ENCODE measurements at regions not wholly inside any gene's neighbourhood (a gene's known extent, or its start where the extent isn't known, plus 50 kb on each side); places are given as distances from the start of the nearest gene placed in this dataset.

DNA sequence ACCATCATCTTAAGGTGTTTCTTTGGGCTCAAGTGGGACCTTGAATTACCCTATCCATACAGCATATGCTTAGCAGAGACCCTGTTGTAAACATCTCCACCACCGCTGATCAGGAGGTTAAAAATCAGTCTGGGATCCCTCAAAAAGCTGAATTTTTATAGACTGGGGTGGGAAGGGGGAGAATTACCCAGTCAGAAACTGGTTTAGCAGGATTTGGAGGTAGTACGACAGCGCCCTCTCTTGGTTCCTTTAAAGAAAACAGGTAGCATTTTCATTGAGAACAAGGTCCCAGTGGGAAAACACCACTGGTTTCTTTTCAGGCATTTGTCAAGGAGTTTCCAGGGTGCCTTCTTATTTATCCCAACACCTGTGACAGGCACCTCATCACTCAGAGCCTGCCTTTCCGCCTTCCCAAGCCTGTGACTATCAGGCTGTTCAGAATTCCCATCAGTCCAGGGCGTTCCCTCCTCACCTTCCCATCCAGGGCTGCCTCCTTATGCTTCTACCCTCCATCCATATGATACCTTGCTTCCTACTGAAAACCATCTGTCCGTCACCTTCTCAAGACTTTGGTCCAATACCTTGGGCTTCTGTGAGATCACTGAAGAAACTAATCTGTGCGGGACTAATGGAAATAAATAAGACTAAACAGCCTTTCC lies 203.8 kb upstream of the RAI14 start:
- no peak for TF ChIP-seq GATA2 (IDR thresholded peaks at IDR 0.05; ENCODE audit: low read depth, low read length)
- no peak for TF ChIP-seq GATA3 (IDR thresholded peaks at IDR 0.05; ENCODE audit: low read depth, low read length)

DNA sequence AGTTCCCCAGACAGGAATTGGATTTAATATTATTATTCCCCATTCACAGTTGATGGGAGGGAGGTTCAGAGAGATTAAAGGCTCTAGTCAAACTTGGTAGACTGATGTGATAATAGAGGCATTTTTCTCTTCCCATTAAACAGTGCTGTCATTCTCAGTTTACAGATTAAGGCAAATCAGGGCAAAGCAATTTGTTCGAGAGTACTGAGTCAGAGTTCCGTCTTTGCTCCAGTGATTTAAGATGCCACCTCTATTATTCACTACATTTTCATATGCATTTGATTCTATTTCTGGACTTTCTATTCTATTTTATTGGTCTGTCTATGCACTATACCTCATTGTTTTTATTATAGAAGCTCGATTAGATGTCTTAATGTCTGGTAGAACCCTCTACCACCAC lies 201.0 kb upstream of the RAI14 start:
- no peak for TF ChIP-seq GATA2 (IDR thresholded peaks at IDR 0.05; ENCODE audit: low read depth, low read length)
- TF ChIP-seq GATA3 (IDR thresholded peaks at IDR 0.05; ENCODE audit: low read depth, low read length): no peak

DNA sequence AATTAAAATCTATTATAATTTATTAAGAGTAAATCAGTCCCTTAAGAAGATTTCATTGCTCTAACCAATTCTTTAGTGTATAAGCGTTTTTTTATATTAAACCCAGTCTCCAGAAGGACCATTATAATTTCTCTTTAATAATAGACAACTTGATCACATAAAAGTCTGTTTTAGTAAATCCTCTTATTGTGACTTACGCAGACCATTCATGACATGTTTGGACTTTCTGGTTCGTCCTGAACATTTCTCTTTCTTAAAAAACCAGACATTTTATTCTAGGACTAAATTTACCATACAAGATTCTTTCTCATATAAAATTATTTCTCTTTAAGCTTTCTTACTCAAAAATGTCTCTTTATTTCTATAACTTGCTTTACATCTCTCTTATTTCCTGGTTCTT lies 196.2 kb upstream of the RAI14 start:
- no peak for TF ChIP-seq GATA2 (IDR thresholded peaks at IDR 0.05; ENCODE audit: low read depth, low read length)
- no peak for TF ChIP-seq GATA3 (IDR thresholded peaks at IDR 0.05; ENCODE audit: low read depth, low read length)

DNA sequence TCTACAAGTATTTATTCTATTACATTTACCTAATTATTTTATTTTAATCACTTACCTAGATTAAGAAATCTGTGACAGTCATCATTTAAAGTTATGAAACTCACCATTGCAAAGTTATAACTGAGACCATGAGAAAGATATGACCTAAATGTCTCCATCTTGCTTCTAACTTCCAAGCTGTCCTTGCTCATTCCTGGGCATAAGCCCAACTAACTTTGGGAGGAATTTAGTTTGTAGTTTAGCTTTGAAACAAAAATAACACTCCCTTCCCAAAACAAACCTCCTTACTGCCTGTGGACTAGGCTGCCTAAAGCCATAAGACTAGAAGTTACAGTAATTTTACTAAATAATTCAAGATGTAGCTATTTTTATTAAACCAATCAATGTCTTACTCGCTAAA lies 195.6 kb upstream of the RAI14 start:
- TF ChIP-seq GATA3 (IDR thresholded peaks at IDR 0.05; ENCODE audit: low read depth, low read length) (no peak), GATA2 (IDR thresholded peaks at IDR 0.05; ENCODE audit: low read depth, low read length) (no peak)

DNA sequence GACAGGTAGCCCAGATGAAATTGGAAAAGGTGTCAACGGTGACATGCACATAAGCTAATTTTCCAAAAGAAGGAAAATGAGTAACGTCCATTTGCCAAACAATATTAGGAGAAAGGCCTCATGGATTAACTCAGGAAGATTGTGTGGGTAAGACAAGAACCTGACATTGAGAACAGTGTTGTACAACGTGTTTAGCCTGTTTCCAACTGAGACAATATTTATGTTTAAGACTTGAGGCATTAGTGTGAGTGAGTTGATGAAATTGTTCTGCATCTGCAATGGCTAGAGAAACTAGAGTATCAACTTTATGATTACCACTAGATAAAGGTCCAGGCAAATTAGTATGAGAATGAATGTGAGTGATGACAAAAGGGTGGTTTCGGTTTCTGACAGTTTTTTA lies 191.3 kb upstream of the RAI14 start:
- TF ChIP-seq GATA2 (IDR thresholded peaks at IDR 0.05; ENCODE audit: low read depth, low read length) (no peak), GATA3 (IDR thresholded peaks at IDR 0.05; ENCODE audit: low read depth, low read length) (no peak)

DNA sequence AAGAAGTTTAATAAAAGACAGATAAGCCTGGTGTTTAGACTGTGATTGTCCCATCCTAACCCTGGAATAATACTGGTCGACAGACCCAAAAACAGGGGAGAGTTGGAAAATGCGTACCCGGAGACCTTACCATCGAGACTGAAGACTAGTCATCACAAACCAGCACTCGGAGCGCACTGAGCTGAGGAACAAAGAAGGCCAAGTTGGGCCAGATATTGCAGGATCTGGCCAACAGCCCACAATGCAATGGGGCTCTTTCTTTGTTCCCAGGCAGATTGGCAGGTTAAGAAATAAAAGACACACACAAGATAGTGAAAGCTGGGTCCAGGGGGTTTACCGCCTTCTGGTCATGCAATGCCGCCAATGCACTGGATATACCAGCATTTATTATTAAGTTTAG lies 188.7 kb upstream of the RAI14 start:
- TF ChIP-seq GATA3 (IDR thresholded peaks at IDR 0.05; ENCODE audit: low read depth, low read length) (no peak), GATA2 (IDR thresholded peaks at IDR 0.05; ENCODE audit: low read depth, low read length) (no peak)

DNA sequence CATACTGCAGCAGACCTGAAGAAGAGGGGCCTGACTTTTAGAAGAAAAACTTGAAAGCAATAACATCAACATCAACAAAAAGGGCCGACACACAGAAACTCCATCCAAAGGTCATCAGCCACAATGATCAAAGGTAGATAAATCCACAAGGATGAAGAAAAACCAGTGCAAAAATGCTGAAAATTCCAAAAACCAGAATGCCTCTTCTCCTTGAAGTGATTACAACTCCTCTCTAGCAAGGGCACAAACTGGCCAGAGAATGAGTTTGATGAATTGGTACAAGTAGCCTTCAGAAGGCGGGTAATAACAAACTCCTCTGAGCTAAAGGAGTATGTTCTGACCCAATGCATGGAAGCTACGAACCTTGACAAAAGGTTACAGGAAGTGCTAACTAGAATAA lies 186.2 kb upstream of the RAI14 start:
- no peak for TF ChIP-seq GATA2 (IDR thresholded peaks at IDR 0.05; ENCODE audit: low read depth, low read length)

DNA sequence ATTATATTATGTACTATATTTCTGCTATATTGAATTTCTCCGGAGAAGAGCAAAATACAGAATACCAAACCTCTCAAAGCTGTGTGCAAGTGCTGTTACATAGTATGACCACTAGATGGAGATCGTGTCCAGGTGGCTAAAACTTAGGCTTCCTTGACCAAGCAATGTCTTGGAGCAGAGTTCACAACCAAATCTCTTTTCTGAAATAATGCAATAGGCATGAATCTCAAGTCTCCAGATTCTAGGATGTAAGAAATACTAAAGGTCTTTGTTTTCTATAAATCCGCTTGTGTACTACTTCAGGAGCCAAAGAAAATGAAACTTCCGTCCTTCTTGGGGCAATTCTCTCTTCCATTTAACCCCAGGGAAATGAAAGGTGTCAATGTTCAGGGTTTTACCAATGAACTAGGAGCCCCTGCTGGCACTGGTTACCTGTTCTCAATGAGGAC lies 181.5 kb upstream of the RAI14 start:
- TF ChIP-seq GATA2 (IDR thresholded peaks at IDR 0.05; ENCODE audit: low read depth, low read length): no peak
- TF ChIP-seq GATA3 (IDR thresholded peaks at IDR 0.05; ENCODE audit: low read depth, low read length): no peak

DNA sequence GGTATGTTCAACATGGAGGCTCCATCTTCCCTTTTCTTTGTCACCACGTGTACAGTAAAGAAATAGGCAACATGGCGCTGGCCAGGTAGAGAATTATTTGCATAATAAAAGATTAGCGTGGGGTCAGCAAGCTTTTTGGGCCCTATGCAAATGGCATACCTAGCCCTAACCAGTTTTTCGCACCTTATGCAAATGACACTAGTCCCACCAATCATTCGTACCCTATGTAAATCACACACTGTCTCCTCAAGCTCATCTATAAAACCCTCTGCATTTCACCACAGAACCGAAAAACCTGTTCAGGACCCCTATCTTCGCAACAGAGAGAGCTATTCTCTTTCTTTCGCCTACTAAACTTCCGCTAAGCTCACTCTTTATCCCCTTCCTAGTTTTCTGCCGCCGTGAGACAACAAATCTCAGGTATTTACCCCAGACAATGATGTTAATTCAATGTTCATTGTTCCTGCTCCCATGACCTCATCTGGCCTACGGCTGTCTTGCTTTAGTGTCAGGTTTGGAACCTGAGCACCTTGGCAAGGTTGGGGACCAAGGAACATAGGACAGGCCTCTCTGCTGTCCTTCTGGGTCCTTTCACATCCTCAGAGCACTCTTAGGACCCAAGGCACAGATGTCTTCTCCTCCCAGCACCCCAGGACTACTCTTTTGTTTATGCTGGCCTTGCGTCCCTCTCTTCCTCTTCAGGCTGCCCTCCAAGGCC lies 180.7 kb upstream of the RAI14 start:
- TF ChIP-seq GATA2 (IDR thresholded peaks at IDR 0.05; ENCODE audit: low read depth, low read length) (no peak), GATA3 (IDR thresholded peaks at IDR 0.05; ENCODE audit: low read depth, low read length) (no peak)

DNA sequence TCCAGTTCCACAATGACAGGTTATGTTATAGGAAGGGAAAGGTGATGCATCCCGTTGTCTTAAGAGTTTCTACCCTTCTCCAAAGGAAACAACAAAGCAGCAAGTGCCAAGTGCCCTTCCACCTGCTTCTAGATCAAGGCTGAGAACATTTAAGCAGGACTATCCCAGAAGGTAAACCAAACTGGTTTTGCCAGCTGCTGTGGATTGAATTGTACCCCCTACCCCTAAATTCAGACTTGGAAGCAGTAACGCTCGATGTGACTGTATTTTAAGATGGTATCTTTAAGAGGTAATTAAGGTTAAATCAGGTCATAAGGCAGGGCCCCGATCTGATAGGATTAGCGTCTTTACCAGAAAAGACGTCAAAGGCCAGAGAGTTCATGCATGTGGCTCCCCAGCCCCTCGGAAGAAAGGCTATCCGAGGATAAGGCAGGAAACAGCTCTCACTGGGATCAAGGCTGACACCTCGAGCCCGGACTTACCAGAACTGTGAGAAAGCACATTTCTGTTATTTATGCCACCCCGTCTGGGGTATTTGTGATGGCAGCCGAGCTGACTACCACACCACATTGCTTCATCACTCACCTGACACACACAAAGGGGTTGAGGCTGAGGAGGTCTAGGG lies 179.1 kb upstream of the RAI14 start:
- no peak for TF ChIP-seq GATA2 (IDR thresholded peaks at IDR 0.05; ENCODE audit: low read depth, low read length)
- no peak for TF ChIP-seq GATA3 (IDR thresholded peaks at IDR 0.05; ENCODE audit: low read depth, low read length)

DNA sequence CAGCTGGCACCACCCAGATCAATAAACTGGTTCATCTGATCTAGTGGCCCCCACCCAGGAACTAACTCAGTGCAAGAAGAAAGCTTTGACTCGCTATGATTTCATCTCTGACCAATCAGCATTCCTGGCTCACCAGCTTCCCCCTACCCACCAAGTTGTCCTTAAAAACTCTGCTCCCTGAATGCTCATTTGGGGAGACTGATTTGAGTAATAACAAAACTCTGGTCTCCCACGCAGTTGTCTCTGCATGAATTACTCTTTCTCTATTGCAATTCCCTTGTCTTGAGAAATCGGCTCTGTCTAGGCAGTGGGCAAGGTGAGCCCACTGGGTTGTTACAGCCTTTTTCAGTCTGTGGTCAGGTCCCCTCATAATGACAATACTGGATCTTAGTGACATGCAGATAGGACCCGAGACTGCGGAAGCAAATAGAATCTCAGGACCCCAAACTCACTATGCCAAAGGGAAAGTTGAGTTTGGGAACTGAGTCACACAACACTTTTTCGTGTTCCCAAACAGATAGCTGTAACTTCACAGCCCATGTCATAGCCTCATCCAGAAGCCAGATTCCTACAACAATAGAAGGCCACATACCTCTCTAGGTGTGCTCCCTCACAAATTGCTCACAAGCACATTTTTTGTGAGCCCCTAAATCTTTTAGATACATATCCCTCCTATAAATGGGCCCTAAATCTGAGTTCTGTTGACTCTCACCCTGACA lies 175.2 kb upstream of the RAI14 start:
- no peak for TF ChIP-seq GATA2 (IDR thresholded peaks at IDR 0.05; ENCODE audit: low read depth, low read length)
- TF ChIP-seq GATA3 (IDR thresholded peaks at IDR 0.05; ENCODE audit: low read depth, low read length): no peak

DNA sequence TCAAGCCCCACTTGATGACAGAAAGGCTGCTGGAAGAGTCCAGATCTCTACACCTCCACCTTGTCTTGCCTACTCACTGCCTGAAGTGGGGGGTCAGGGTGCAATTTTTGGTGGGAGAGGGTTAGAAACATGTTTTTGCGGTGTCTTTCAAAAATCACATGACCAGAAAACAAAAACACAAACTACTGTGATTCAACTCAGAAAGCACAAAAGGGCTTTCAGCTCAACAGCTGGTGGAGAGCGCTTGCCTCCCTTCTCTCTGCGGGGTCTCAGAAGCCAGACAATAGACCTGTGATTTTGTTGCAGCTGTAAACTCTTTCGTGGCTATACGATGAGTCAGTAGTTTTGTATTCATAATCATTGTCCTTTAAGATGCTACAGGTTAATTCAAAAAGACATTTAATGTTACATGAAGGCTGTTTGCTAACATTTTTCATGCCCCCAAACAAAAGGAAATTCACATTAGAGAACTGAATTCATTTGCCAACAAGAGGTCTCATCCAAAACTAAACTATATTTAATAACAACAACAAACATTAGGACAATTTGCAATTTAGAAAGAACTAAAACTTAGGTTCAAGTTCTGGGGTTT lies 172.6 kb upstream of the RAI14 start:
- no peak for TF ChIP-seq GATA2 (IDR thresholded peaks at IDR 0.05; ENCODE audit: low read depth, low read length)
- no peak for TF ChIP-seq GATA3 (IDR thresholded peaks at IDR 0.05; ENCODE audit: low read depth, low read length)

DNA sequence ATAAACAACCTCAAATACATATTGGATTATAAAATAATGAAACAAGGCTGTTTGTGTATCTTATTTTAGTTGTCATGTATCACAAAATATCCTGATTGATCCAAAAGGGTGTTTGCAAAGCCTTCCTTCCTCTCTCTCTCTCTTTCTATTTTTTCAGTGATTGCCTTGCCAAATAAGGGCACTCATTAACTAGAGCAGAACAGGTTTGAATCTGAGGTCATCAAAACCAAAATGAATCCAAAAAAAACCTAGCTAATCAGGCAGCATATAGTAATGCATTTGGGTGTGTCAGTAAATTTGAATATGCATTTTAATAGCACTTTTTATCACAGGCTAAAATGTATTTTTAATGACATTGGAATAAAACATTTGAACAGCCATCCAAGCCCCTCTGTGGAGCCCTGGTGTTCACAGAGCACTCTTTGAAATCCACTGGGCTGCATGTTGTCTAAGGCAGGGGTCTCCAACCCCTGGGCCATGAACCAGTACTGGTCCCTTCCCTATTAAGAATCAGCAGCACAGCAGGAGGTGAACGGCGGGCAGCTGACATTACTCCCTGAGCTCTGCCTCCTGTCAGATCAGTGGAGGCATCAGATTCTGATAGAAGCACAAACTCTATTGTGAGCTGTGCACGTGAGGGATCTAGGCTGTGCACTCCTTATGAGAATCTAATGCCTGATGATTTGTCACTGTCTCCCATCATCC lies 171.8 kb upstream of the RAI14 start:
- TF ChIP-seq GATA2 (IDR thresholded peaks at IDR 0.05; ENCODE audit: low read depth, low read length) (no peak), GATA3 (IDR thresholded peaks at IDR 0.05; ENCODE audit: low read depth, low read length) (no peak)

DNA sequence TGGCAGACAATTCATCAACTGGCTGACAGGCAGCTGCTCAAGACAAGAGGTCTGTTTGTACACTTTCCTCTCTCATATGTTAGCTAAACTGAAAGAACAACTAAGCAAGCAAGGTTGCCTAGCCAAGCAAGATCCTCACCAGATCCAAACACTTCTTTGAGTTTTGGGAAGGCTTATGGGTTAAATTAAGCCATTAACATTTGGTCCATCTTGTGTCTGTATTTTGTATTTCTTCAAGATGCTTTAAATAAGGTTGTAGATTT lies 170.4 kb upstream of the RAI14 start:
- TF ChIP-seq GATA3 (IDR thresholded peaks at IDR 0.05; ENCODE audit: low read depth, low read length) (no peak), GATA2 (IDR thresholded peaks at IDR 0.05; ENCODE audit: low read depth, low read length) (no peak)

Measured in SH-SY5Y (cell line).